ENCODE measurements at regions not wholly inside any gene's neighbourhood (a gene's known extent, or its start where the extent isn't known, plus 50 kb on each side); places are given as distances from the start of the nearest gene placed in this dataset.

DNA sequence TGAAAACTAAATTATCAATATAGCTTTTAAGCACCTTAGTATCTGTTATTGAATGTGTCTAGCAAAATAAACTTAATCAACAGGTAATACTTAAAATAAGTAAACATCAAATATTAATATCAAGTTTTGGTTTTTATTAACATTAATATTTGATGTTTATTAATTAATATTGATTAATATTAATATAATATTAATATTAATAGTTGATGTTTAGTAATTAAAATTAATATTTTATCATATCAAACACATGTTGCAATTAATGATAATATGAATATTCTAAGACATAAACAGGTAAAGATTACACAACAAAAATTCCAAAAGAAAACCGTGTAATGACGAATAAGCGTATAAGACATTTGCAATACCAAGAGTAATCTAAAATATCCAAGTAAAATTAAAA lies 222.8 kb upstream of the PRR20A start:
- no peaks in the 10 kb centered on the region for H4K20me1 ChIP-seq (ENCODE audit: insufficient read depth)
- H3K27ac ChIP-seq (ENCODE audit: low read length), result no peak overlapping the region
- no peaks in the 10 kb centered on the region for H3K36me3 ChIP-seq (ENCODE audit: insufficient read depth, low read length)
- no peak overlapping the region for H3K4me3 ChIP-seq (ENCODE audit: low read length)
- H3K9ac ChIP-seq (ENCODE audit: low read length), result no peak overlapping the region
- H3K27me3 ChIP-seq (ENCODE audit: insufficient read depth, low read depth, low read length), result no peaks in the 10 kb centered on the region
- H2AFZ ChIP-seq (ENCODE audit: low read depth, low read length), result no peak overlapping the region
- no peaks in the 10 kb centered on the region for H3K9me2 ChIP-seq (ENCODE audit: insufficient read depth, low read length)
- TF ChIP-seq MXI1 (conservative IDR thresholded peaks at IDR 0.05; ENCODE audit: poor library complexity, severe bottlenecking) (no peak), TAF1 (IDR thresholded peaks at IDR 0.05; ENCODE audit: low read depth) (no peak), SMC3 (conservative IDR thresholded peaks at IDR 0.05; ENCODE audit: poor library complexity) (no peak), POLR2AphosphoS5 (IDR thresholded peaks at IDR 0.05) (no peak), EP300 (conservative IDR thresholded peaks at IDR 0.05; ENCODE audit: poor library complexity, severe bottlenecking) (no peak), EZH2 (IDR thresholded peaks at IDR 0.05; ENCODE audit: borderline replicate concordance, insufficient read depth, low read length, poor library complexity, severe bottlenecking) (no peak), RAD21 (conservative IDR thresholded peaks at IDR 0.05) (no peak)
- TF ChIP-seq, protein P1, sequence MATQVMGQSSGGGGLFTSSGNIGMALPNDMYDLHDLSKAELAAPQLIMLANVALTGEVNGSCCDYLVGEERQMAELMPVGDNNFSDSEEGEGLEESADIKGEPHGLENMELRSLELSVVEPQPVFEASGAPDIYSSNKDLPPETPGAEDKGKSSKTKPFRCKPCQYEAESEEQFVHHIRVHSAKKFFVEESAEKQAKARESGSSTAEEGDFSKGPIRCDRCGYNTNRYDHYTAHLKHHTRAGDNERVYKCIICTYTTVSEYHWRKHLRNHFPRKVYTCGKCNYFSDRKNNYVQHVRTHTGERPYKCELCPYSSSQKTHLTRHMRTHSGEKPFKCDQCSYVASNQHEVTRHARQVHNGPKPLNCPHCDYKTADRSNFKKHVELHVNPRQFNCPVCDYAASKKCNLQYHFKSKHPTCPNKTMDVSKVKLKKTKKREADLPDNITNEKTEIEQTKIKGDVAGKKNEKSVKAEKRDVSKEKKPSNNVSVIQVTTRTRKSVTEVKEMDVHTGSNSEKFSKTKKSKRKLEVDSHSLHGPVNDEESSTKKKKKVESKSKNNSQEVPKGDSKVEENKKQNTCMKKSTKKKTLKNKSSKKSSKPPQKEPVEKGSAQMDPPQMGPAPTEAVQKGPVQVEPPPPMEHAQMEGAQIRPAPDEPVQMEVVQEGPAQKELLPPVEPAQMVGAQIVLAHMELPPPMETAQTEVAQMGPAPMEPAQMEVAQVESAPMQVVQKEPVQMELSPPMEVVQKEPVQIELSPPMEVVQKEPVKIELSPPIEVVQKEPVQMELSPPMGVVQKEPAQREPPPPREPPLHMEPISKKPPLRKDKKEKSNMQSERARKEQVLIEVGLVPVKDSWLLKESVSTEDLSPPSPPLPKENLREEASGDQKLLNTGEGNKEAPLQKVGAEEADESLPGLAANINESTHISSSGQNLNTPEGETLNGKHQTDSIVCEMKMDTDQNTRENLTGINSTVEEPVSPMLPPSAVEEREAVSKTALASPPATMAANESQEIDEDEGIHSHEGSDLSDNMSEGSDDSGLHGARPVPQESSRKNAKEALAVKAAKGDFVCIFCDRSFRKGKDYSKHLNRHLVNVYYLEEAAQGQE (IDR thresholded peaks at IDR 0.05; ENCODE audit: borderline replicate concordance), result no peak
- TF ChIP-seq, protein P2, sequence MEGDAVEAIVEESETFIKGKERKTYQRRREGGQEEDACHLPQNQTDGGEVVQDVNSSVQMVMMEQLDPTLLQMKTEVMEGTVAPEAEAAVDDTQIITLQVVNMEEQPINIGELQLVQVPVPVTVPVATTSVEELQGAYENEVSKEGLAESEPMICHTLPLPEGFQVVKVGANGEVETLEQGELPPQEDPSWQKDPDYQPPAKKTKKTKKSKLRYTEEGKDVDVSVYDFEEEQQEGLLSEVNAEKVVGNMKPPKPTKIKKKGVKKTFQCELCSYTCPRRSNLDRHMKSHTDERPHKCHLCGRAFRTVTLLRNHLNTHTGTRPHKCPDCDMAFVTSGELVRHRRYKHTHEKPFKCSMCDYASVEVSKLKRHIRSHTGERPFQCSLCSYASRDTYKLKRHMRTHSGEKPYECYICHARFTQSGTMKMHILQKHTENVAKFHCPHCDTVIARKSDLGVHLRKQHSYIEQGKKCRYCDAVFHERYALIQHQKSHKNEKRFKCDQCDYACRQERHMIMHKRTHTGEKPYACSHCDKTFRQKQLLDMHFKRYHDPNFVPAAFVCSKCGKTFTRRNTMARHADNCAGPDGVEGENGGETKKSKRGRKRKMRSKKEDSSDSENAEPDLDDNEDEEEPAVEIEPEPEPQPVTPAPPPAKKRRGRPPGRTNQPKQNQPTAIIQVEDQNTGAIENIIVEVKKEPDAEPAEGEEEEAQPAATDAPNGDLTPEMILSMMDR (IDR thresholded peaks at IDR 0.05; ENCODE audit: poor library complexity, severe bottlenecking), result no peak
- H3K79me2 ChIP-seq (replicated peaks; ENCODE audit: insufficient read depth, low read length), result no peaks in the 10 kb centered on the region
- H3F3A ChIP-seq (ENCODE audit: insufficient read depth, low read length, poor library complexity, severe bottlenecking), result no peaks in the 10 kb centered on the region
- no peaks in the 10 kb centered on the region for H3K9me3 ChIP-seq (ENCODE audit: low read length)
- no peak overlapping the region for H3K4me2 ChIP-seq (ENCODE audit: low read length)

DNA sequence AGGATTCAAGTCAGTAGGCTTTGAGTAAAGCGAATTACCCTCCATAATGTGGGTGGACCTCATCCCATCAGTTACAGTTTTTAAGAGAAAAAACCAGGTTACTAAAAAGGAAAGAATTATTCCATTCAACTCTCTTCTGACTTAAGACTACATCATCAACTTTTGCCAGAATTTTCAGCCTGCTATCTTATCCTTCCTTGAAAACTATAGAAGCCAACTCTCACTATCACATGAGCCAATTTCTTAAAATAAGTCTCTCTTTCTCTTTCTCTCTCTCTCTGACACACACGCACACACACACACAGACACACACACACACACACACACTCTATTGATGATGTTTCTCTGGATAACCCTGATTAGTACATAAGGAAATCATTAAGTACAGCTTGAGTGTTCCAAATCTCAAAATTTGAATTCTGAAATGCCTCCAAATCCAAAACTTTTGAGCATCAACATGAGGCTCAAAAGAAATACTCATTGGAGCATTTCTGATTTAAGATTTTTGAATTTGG lies 217.0 kb upstream of the PRR20A start:
- H2AFZ ChIP-seq (ENCODE audit: low read depth, low read length), result no peak overlapping the region
- H3K9me3 ChIP-seq (ENCODE audit: low read length), result no peaks in the 10 kb centered on the region
- H3K9me2 ChIP-seq (ENCODE audit: insufficient read depth, low read length), result no peaks in the 10 kb centered on the region
- H3K4me2 ChIP-seq (ENCODE audit: low read length), result no peak overlapping the region
- H3K79me2 ChIP-seq (replicated peaks; ENCODE audit: insufficient read depth, low read length), result no peaks in the 10 kb centered on the region
- no peaks in the 10 kb centered on the region for H4K20me1 ChIP-seq (ENCODE audit: insufficient read depth)
- H3K36me3 ChIP-seq (ENCODE audit: insufficient read depth, low read length), result no peaks in the 10 kb centered on the region
- H3K4me3 ChIP-seq (ENCODE audit: low read length), result no peak overlapping the region
- TF ChIP-seq EZH2 (IDR thresholded peaks at IDR 0.05; ENCODE audit: borderline replicate concordance, insufficient read depth, low read length, poor library complexity, severe bottlenecking), result no peak
- TF ChIP-seq, protein P1 (IDR thresholded peaks at IDR 0.05; ENCODE audit: borderline replicate concordance), result no peak
- TF ChIP-seq SMC3 (conservative IDR thresholded peaks at IDR 0.05; ENCODE audit: poor library complexity), result no peak
- no peak for TF ChIP-seq TAF1 (IDR thresholded peaks at IDR 0.05; ENCODE audit: low read depth)
- TF ChIP-seq RAD21 (conservative IDR thresholded peaks at IDR 0.05), result no peak
- TF ChIP-seq MXI1 (conservative IDR thresholded peaks at IDR 0.05; ENCODE audit: poor library complexity, severe bottlenecking), result no peak
- no peak for TF ChIP-seq EP300 (conservative IDR thresholded peaks at IDR 0.05; ENCODE audit: poor library complexity, severe bottlenecking)
- TF ChIP-seq, protein P2 (IDR thresholded peaks at IDR 0.05; ENCODE audit: poor library complexity, severe bottlenecking), result no peak
- H3K27me3 ChIP-seq (ENCODE audit: insufficient read depth, low read depth, low read length), result no peaks in the 10 kb centered on the region
- no peaks in the 10 kb centered on the region for H3F3A ChIP-seq (ENCODE audit: insufficient read depth, low read length, poor library complexity, severe bottlenecking)
- H3K9ac ChIP-seq (ENCODE audit: low read length), result no peak overlapping the region
- H3K27ac ChIP-seq (ENCODE audit: low read length), result no peak overlapping the region
